BJ (cell line): ENCODE measurements at regions not wholly inside any gene's neighbourhood (a gene's known extent, or its start where the extent isn't known, plus 50 kb on each side); places are given as distances from the start of the nearest gene placed in this dataset.
"Not testable (repeated sequence)": the region's sequence is repeated elsewhere in the genome, so short reads cannot be mapped to it uniquely, and the experiment has no call there.

Source experiments
- CTCF ChIA-PET: fragments of 350-600 bp; formaldehyde crosslinking; extraction: SDS; loops from one replicate; lab custom pipeline; 2021; ENCODE audit warnings: antibody characterized with exemption, inconsistent platforms; lab: Yijun Ruan, JAX
- POLR2A ChIA-PET: fragments of 300-600 bp; sonication (Branson Sonifier 250); formaldehyde crosslinking; extraction: SDS; loops from one replicate; lab custom pipeline; 2021; ENCODE audit warnings: antibody characterized with exemption; lab: Charles Lee
- DNase-seq: peaks from one replicate; pipeline ENCODE4 v3.0.0-alpha.2; 2011; ENCODE audit warnings: low read depth
- H3K27me3 ChIP-seq: 2 replicates; pipeline ENCODE4 v1.6.0; 2011; ENCODE audit warnings: low read length; ENCODE audit not compliant: control insufficient read depth, insufficient read depth
- H3K36me3 ChIP-seq: 2 replicates; pipeline ENCODE4 v1.5.1; 2011; ENCODE audit warnings: low read length; ENCODE audit not compliant: control insufficient read depth, insufficient read depth
- H3K4me3 ChIP-seq: 2 replicates; pipeline ENCODE4 v1.5.1; 2011; ENCODE audit warnings: low read depth, mild to moderate bottlenecking, control low read depth, low read length
- TF ChIP-seq, protein P1 (sequence below): IDR thresholded peaks from 2 replicates; pipeline ENCODE4 v1.5.1; 2011; ENCODE audit warnings: low read depth, mild to moderate bottlenecking, control low read depth, inconsistent platforms, low read length, moderate library complexity; ENCODE audit not compliant: insufficient read depth

DNA sequence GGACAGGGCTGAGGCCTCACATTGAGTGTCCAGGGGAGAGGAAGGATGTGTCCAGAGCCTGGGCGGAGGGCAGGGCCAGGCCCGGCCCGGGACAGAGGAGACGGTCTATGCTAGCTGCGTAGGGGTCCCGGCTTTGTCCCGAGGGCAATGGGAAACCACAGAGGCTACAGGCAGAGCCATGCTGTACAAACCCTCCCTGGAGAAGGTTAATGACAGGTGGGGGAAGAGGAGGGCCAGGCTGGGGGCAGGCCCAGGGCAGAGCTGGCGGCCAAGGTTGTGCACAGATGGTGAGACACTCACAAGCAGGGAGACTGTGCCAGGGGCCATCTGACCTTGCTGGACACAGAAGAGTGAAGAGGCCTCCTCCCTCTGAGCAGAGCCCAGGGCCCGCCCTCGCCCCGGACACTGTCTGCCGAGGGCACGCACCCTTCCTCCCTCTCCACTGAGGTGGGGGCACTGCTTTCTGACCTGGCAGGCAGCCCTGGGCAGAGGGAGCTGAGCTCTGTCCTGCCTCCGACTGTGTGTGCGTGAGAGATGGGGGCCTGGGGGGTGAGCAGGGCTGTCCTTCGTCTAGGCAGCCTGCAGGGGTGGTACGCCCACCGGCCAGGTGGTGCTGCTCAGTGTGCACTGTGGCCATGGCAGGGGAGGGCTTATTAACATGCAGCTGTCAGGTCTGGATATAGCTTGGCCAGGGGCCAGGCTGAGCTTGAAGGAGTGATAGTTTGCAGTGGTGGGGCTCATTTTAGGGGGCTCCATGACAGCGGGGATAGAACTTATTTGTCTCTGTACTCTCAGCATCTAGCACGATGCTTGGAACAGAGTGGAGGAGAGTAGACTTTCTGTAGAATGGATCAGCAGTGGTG is 75.7 kb upstream of the LRPAP1 start:
- Histone ChIP-seq H3K4me3 (no peak overlapping the region), H3K27me3 (no peaks in the 10 kb centered on the region), H3K36me3 (no peaks in the 10 kb centered on the region)
- TF ChIP-seq, protein P1, sequence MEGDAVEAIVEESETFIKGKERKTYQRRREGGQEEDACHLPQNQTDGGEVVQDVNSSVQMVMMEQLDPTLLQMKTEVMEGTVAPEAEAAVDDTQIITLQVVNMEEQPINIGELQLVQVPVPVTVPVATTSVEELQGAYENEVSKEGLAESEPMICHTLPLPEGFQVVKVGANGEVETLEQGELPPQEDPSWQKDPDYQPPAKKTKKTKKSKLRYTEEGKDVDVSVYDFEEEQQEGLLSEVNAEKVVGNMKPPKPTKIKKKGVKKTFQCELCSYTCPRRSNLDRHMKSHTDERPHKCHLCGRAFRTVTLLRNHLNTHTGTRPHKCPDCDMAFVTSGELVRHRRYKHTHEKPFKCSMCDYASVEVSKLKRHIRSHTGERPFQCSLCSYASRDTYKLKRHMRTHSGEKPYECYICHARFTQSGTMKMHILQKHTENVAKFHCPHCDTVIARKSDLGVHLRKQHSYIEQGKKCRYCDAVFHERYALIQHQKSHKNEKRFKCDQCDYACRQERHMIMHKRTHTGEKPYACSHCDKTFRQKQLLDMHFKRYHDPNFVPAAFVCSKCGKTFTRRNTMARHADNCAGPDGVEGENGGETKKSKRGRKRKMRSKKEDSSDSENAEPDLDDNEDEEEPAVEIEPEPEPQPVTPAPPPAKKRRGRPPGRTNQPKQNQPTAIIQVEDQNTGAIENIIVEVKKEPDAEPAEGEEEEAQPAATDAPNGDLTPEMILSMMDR = no peak
- no peak for DNase-seq
- CTCF ChIA-PET = no interaction called here
- POLR2A ChIA-PET = no interaction called here

DNA sequence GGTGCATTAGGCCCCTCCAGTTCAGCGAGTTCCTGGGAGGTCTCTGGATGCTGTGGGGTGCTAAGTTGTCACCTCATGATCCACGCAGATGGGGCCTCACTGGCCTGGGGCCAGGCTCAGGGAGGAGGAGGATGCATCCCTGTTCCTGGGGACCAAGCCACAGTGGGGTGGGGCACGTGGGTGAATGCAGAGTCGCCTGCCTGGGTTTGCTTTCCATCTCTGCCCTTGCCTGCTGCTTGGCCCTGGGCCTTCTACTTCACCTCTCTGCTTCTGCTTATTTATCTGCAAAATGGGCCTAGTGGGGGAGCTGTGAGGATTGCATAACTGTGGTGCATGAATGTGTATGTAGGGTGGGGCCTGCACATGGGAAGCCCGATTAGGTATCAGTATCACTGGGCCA is 74.6 kb upstream of the LRPAP1 start:
- H3K36me3 ChIP-seq, H3K4me3 ChIP-seq, POLR2A ChIA-PET, H3K27me3 ChIP-seq, DNase-seq, CTCF ChIA-PET: not testable (repeated sequence)

GRCh38 chr4:3606271-3606670 is 74.0 kb upstream of the LRPAP1 start:
- POLR2A ChIA-PET, H3K27me3 ChIP-seq, CTCF ChIA-PET: not testable (repeated sequence)

DNA sequence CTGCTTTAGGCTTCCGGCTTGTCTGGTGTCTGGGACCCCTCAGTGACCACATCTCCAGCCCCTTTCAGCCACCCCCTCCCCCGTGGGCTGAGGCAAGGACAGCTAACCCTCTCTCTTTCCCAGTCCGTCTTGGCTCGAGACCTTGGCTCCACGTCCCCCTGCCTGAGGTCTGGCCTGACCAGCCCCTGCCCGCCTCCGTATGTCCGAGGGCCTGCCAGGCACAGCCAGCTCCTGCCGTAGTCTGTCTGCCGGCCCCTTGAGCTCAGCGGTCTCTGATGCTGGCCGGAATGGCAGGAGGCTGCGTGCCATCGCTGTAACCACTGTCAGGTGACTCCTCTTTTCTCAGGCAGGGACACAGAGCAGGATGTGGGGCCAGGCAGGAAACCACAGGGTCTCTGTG is 73.3 kb upstream of the LRPAP1 start:
- POLR2A ChIA-PET = no interaction called here
- no peaks in the 10 kb centered on the region for H3K36me3 ChIP-seq
- no peak for DNase-seq
- TF ChIP-seq, protein P1 = no peak
- CTCF ChIA-PET = no interaction called here
- no peaks in the 10 kb centered on the region for H3K27me3 ChIP-seq
- H3K4me3 ChIP-seq = no peak overlapping the region

More at GRCh38 chr4:3606271-3606670, 74.0 kb upstream of the LRPAP1 start:
- not testable (repeated sequence) for DNase-seq, H3K4me3 ChIP-seq, H3K36me3 ChIP-seq

DNA sequence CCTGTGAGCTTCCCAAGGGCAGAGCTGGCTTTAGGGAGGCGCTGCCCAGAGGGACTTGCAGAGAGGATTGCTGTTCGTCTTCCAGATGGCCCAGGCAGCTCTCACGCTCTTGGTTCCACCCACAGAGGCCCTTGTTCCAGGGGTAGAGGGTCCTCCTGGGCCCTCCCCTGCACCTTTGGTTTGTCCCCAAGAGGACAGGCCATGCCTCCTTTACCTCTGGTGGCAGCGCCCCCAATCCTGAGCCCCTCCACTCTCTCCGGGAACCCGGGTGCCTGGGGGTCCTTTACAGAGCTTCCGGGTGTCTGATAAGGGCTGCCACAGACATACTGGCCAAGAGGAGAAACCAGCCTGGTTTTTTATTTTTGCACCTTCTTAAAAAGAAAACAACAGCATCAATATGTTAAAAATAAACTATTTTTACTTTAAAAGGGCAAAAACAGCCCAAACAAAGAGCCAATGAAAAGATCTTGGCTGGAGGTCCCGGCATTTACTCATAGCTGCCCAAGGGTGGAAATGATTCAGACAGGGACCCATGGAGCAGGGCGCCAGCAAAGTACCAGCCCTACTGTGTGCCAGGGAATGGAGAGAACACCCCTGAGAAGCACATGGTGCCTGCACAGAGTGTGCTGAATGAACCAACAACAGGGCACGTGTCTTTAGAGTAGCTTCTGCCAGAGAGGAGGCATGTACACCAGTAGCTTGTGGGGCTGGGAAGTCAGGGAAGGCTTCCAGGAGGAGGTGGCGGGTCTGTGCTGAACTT is 70.8 kb upstream of the LRPAP1 start:
- DNase-seq, H3K27me3 ChIP-seq, H3K36me3 ChIP-seq, CTCF ChIA-PET, H3K4me3 ChIP-seq, POLR2A ChIA-PET: not testable (repeated sequence)

DNA sequence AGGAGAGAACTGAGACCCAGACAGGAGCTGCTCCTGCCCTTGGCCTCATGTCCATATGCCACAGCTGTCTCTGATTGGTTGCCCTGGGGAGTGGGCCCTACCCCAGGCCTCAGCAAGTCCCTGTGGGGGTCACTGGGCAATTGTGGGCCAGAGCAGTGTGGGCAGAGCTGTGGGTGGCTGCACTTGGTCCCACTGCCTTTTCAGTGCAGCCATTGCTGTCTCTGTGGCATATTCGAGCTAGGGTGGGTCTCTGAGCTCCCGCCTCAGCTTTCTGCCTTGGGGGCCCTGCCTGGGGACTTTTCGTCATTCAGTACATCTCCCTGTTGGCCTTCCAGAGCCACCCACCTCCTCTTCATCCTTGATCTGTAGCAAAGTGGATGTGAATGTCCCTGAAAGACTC is 69.8 kb upstream of the LRPAP1 start:
- Histone ChIP-seq H3K27me3 (no peaks in the 10 kb centered on the region), H3K36me3 (no peaks in the 10 kb centered on the region), H3K4me3 (no peak overlapping the region)
- ChIA-PET CTCF (no interaction called here), POLR2A (no interaction called here)
- TF ChIP-seq, protein P1 = no peak
- no peak for DNase-seq

- H3K36me3 ChIP-seq, CTCF ChIA-PET, H3K27me3 ChIP-seq, DNase-seq, H3K4me3 ChIP-seq, POLR2A ChIA-PET: not testable (repeated sequence)
Measured at GRCh38 chr4:3601108-3601690, 69.0 kb upstream of the LRPAP1 start.
